ENCODE measurements at regions not wholly inside any gene's neighbourhood (a gene's known extent, or its start where the extent isn't known, plus 50 kb on each side); places are given as distances from the start of the nearest gene placed in this dataset.

GRCh38 chr4:66297703-66298102, 627.4 kb upstream of the EPHA5 start:
- ChIA-PET CTCF (no interaction called here), POLR2A (no interaction called here)
- Histone ChIP-seq H4K20me1 (replicated peaks; ENCODE audit: control insufficient read depth, extremely low read depth, insufficient read depth, low read length) (no peaks in the 10 kb centered on the region), H3K36me3 (ENCODE audit: control insufficient read depth in 2 of 2, extremely low read depth in 1 of 2, insufficient read depth in 2 of 2, low read length in 2 of 2) (no peaks in the 10 kb centered on the region), H3K79me2 (ENCODE audit: control insufficient read depth, insufficient read depth, low read length) (no peaks in the 10 kb centered on the region), H3K9me1 (replicated peaks; ENCODE audit: control insufficient read depth, extremely low read depth, insufficient read depth, low read length) (no peaks in the 10 kb centered on the region), H3K4me2 (ENCODE audit: insufficient read depth, low read length) (no peak overlapping the region), H2AFZ (ENCODE audit: low read depth, low read length) (no peak overlapping the region), H3K4me3 (replicated peaks in 1 of 3; ENCODE audit: insufficient read depth in 1 of 3, low read depth in 1 of 3, low read length in 3 of 3) (no peak overlapping the region), H3K9ac (replicated peaks; ENCODE audit: extremely low read depth, insufficient read depth, low read length) (no peak overlapping the region), H3K27me3 (ENCODE audit: control insufficient read depth in 2 of 2, insufficient read depth in 2 of 2, low read length in 2 of 2) (no peaks in the 10 kb centered on the region), H3K4me1 (ENCODE audit: control insufficient read depth, extremely low read depth, insufficient read depth, low read length) (peaks cover 3% of the 10 kb centered on the region), H3K9me3 (replicated peaks; ENCODE audit: control insufficient read depth, insufficient read depth, low read length) (no peaks in the 10 kb centered on the region), H3K27ac (ENCODE audit: insufficient read depth, low read depth, low read length) (no peak overlapping the region)
- intact Hi-C loops (cut with micrococcal nuclease) (no loop called here), dilution Hi-C loops (cut with MboI; ENCODE audit: extremely low pct_ligation_motif_present, low sequenced_read_pairs) (no loop called here)
- DNase-seq (ENCODE audit: low read depth, low spot score) (no peak), FAIRE-seq (no peak)
- no peak for TF ChIP-seq FOS (IDR thresholded peaks at IDR 0.05; ENCODE audit: borderline replicate concordance, insufficient read depth, low read length)
- no peak for TF ChIP-seq POLR2A (IDR thresholded peaks at IDR 0.05; ENCODE audit: low read depth, low read length)
- no peak for TF ChIP-seq EZH2 (IDR thresholded peaks at IDR 0.05; ENCODE audit: borderline replicate concordance, low read depth, low read length, severe bottlenecking)
- no peak for TF ChIP-seq GATA2 (IDR thresholded peaks at IDR 0.05; ENCODE audit: insufficient read depth, insufficient read length, low read depth, low read length)
- TF ChIP-seq MYC (IDR thresholded peaks at IDR 0.05; ENCODE audit: low read depth, low read length) = no peak
- TF ChIP-seq MAX (IDR thresholded peaks at IDR 0.05; ENCODE audit: insufficient read depth, insufficient read length) = no peak
- no peak for TF ChIP-seq POLR2AphosphoS5 (IDR thresholded peaks at IDR 0.05; ENCODE audit: insufficient read depth, low read depth, low read length)
- TF ChIP-seq JUN (IDR thresholded peaks at IDR 0.05; ENCODE audit: borderline replicate concordance, insufficient read depth, insufficient read length, low read depth) = no peak
- TF ChIP-seq CTCF (IDR thresholded peaks at IDR 0.05; ENCODE audit: extremely low read depth in 1 of 2, insufficient read depth in 1 of 2, low read depth in 1 of 2, low read length in 2 of 2) = no peak
- no TSS peak for BruUV-seq (replicated peaks)

All from endothelial cell of umbilical vein (primary cell).